ENCODE measurements at regions not wholly inside any gene's neighbourhood (a gene's known extent, or its start where the extent isn't known, plus 50 kb on each side); places are given as distances from the start of the nearest gene placed in this dataset.

DNA sequence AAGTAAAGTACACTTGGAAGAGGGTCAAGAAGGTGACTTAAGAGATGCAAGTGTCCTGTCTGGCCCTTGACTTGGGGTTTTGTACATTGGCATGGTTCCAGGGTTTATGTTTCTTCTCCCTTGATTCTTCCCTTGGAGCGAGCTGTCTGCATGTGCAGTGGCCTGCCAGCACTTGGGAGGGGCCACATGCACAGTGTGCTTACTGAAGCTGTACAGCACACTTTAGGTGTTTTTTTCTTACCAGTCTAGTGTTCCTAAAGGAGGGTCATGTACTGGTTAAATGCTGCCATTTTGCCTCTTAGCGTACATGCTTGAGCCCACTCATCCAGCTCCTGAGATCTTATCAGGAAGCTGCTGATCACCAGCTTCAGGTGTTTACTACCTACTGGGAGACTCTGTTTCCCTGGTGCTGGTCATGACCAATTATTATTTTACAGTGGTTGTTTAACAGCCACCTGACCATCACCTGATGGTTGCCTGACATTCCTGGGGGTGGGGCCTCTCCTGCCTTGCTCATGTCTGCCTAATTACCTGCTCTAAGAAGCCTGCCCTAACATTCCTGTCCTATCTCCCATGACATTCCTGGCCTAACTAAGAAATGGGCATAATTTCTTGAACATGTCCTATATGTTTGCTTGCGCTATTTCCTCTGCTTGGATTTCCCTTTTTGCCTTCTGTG, 182.9 kb downstream of the MCHR2 start:
- TF ChIP-seq, protein P1, sequence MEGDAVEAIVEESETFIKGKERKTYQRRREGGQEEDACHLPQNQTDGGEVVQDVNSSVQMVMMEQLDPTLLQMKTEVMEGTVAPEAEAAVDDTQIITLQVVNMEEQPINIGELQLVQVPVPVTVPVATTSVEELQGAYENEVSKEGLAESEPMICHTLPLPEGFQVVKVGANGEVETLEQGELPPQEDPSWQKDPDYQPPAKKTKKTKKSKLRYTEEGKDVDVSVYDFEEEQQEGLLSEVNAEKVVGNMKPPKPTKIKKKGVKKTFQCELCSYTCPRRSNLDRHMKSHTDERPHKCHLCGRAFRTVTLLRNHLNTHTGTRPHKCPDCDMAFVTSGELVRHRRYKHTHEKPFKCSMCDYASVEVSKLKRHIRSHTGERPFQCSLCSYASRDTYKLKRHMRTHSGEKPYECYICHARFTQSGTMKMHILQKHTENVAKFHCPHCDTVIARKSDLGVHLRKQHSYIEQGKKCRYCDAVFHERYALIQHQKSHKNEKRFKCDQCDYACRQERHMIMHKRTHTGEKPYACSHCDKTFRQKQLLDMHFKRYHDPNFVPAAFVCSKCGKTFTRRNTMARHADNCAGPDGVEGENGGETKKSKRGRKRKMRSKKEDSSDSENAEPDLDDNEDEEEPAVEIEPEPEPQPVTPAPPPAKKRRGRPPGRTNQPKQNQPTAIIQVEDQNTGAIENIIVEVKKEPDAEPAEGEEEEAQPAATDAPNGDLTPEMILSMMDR (IDR thresholded peaks at IDR 0.05 in 4 of 5, conservative IDR thresholded peaks at IDR 0.05 in 1 of 5): no peak
- no peak for TF ChIP-seq POLR2A (IDR thresholded peaks at IDR 0.05)
